Neutrophil (primary cell): ENCODE measurements at regions not wholly inside any gene's neighbourhood (a gene's known extent, or its start where the extent isn't known, plus 50 kb on each side); places are given as distances from the start of the nearest gene placed in this dataset.

Source experiments
- H3K27ac ChIP-seq: fragments of 200-600 bp; sonication (generic); 2 replicates; pipeline ENCODE4 v1.5.1; 2016; ENCODE audit warnings: mild to moderate bottlenecking, moderate library complexity
- H3K27me3 ChIP-seq: fragments of 200-600 bp; sonication (generic); 2 replicates; pipeline ENCODE4 v1.6.0; 2016; ENCODE audit warnings: mild to moderate bottlenecking
- H3K36me3 ChIP-seq: fragments of 200-600 bp; sonication (generic); 2 replicates; pipeline ENCODE4 v1.5.1; 2017
- H3K4me1 ChIP-seq, 2 experiments: fragments of 200-600 bp in 1 of 2; sonication (generic) in 1 of 2; 1 replicate in 1 of 2; 2 replicates in 1 of 2; pipeline versions ENCODE4 v1.5.1 to v1.6.1; 2013 to 2016; ENCODE audit warnings: low read depth in 1 of 2, low read length in 1 of 2, mild to moderate bottlenecking in 1 of 2, moderate library complexity in 1 of 2; ENCODE audit not compliant: control insufficient read depth in 1 of 2, insufficient read depth in 1 of 2
- H3K4me3 ChIP-seq, 2 experiments: fragments of 200-600 bp in 1 of 2; sonication (generic) in 1 of 2; 1 replicate in 1 of 2; 2 replicates in 1 of 2; pipeline ENCODE4 v1.5.1; 2013 to 2016; ENCODE audit warnings: low read depth in 1 of 2, low read length in 1 of 2, mild to moderate bottlenecking in 1 of 2, moderate library complexity in 1 of 2
- H3K9me3 ChIP-seq: fragments of 200-600 bp; sonication (generic); 2 replicates; pipeline ENCODE4 v1.5.1; 2016
- TF ChIP-seq, protein P1 (sequence below): fragments of 200-600 bp; sonication (generic); IDR thresholded peaks from 2 replicates; pipeline ENCODE4 v1.5.1; 2016; ENCODE audit warnings: antibody characterized with exemption

DNA sequence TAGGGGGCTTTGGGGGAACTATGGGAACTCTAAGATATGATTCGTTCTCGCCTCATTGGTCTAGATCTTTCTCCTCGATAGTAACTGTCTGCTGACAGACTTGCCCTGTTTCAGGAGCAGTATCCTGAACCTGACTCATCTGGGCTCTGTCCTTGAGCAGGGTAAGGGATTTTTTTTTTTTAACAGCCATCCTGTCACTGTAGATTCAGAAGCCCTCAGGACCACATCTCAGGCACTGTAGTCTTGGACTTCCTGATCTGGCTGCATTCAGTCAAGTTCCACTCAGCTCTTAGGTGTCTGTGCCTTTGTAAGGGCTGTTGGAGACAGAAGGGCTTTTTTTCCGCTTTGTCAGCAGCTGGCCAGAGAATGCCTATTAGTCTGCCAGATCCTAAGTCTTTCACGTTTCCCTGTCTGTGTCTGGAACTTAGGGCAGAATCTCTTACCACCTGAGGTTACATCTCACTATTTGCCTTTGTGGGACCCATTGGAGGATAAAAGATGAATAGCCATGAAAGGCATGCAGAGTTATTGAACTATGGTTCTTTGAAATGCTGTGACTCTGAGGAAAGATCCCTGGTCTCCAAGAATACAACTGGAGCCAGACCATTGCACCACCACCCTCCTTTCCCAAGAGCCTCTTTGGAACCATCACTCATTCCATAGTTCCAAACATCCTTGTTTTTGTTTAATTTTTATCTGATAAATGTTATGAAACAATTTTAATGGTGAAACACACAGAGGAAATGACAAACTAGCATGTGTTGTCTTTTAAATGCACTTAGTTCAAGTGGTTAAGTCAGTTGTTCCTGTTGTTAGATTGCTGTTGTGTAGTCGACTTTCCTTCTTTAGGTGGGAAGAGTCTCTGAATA lies 49.7 kb upstream of the MACF1 start:
- no peaks in the 10 kb centered on the region for H3K4me1 ChIP-seq
- no peaks in the 10 kb centered on the region for H3K36me3 ChIP-seq
- TF ChIP-seq, protein P1, sequence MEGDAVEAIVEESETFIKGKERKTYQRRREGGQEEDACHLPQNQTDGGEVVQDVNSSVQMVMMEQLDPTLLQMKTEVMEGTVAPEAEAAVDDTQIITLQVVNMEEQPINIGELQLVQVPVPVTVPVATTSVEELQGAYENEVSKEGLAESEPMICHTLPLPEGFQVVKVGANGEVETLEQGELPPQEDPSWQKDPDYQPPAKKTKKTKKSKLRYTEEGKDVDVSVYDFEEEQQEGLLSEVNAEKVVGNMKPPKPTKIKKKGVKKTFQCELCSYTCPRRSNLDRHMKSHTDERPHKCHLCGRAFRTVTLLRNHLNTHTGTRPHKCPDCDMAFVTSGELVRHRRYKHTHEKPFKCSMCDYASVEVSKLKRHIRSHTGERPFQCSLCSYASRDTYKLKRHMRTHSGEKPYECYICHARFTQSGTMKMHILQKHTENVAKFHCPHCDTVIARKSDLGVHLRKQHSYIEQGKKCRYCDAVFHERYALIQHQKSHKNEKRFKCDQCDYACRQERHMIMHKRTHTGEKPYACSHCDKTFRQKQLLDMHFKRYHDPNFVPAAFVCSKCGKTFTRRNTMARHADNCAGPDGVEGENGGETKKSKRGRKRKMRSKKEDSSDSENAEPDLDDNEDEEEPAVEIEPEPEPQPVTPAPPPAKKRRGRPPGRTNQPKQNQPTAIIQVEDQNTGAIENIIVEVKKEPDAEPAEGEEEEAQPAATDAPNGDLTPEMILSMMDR, result no peak
- H3K4me3 ChIP-seq, result no peak overlapping the region
- no peaks in the 10 kb centered on the region for H3K9me3 ChIP-seq
- H3K27me3 ChIP-seq, result no peaks in the 10 kb centered on the region
- no peak overlapping the region for H3K27ac ChIP-seq
